C4-2B (cell line): ENCODE measurements at regions not wholly inside any gene's neighbourhood (a gene's known extent, or its start where the extent isn't known, plus 50 kb on each side); places are given as distances from the start of the nearest gene placed in this dataset.

ENCODE experiments used
- H3K27ac ChIP-seq: fragments of 450-650 bp; 2 replicates; pipeline ENCODE4 v1.5.1; 2017
- CTCF ChIP-seq: fragments of 450-650 bp; conservative IDR thresholded peaks from 2 replicates; pipeline ENCODE4 v1.5.1; 2017; ENCODE audit warnings: mild to moderate bottlenecking
- ZFX ChIP-seq: fragments of 450-650 bp; IDR thresholded peaks from 2 replicates; pipeline ENCODE4 v1.6.1; 2017

GRCh38 chr2:128428415-128428814 lies 109.7 kb upstream of the HS6ST1 start:
- H3K27ac ChIP-seq: no peak overlapping the region
- TF ChIP-seq ZFX (no peak), CTCF (no peak)

- no peak overlapping the region for H3K27ac ChIP-seq
- no peak for TF ChIP-seq CTCF
- TF ChIP-seq ZFX: no peak
Observed at GRCh38 chr2:128432423-128432822, 113.8 kb upstream of the HS6ST1 start.

- H3K27ac ChIP-seq: no peak overlapping the region
- no peak for TF ChIP-seq CTCF
- no peak for TF ChIP-seq ZFX
Observed at GRCh38 chr2:128433911-128434550, 115.4 kb upstream of the HS6ST1 start.

- TF ChIP-seq CTCF: no peak
- TF ChIP-seq ZFX: no peak
- no peak overlapping the region for H3K27ac ChIP-seq
Observed at GRCh38 chr2:128435576-128436478, 117.2 kb upstream of the HS6ST1 start.

GRCh38 chr2:128436479-128437203 lies 118.0 kb upstream of the HS6ST1 start:
- H3K27ac ChIP-seq: no peak overlapping the region
- TF ChIP-seq ZFX: no peak
- no peak for TF ChIP-seq CTCF

- no peak overlapping the region for H3K27ac ChIP-seq
- TF ChIP-seq CTCF (no peak), ZFX (no peak)
Observed at GRCh38 chr2:128437204-128437565, 118.5 kb upstream of the HS6ST1 start.

GRCh38 chr2:128438091-128438490 lies 119.4 kb upstream of the HS6ST1 start:
- no peak for TF ChIP-seq ZFX
- TF ChIP-seq CTCF: no peak
- no peak overlapping the region for H3K27ac ChIP-seq
